Sigmoid colon (tissue), 6 donors: ENCODE measurements at regions not wholly inside any gene's neighbourhood (a gene's known extent, or its start where the extent isn't known, plus 50 kb on each side); places are given as distances from the start of the nearest gene placed in this dataset.
"Not testable (repeated sequence)": the region's sequence is repeated elsewhere in the genome, so short reads cannot be mapped to it uniquely, and the experiment has no call there.

Experiments used
- DNase-seq: peaks from one replicate; pipeline ENCODE4 v3.0.0-alpha.2; 2019
- H3K27ac ChIP-seq, 4 donors: fragments of 200-600 bp; sonication (generic); one replicate each; pipeline ENCODE4 v1.5.1; 2016 to 2019; ENCODE audit warnings: mild to moderate bottlenecking in 1 of 4
- H3K27me3 ChIP-seq, 3 donors: fragments of 200-600 bp; sonication (generic); one replicate each; pipeline ENCODE4 v1.5.1; 2019; ENCODE audit warnings: mild to moderate bottlenecking in 1 of 3
- H3K36me3 ChIP-seq, 4 donors: fragments of 200-600 bp; sonication (generic); one replicate each; pipeline ENCODE4 v1.5.1; 2016 to 2019
- H3K4me1 ChIP-seq, 4 donors: fragments of 200-600 bp; sonication (generic); one replicate each; pipeline ENCODE4 v1.5.1; 2017 to 2019
- H3K4me3 ChIP-seq, 4 donors: fragments of 200-600 bp; sonication (generic); one replicate each; pipeline ENCODE4 v1.5.1; 2017 to 2019; ENCODE audit warnings: mild to moderate bottlenecking in 2 of 4, moderate library complexity in 1 of 4
- H3K9me3 ChIP-seq, 4 donors: fragments of 200-600 bp in 3 of 4; sonication (generic) in 3 of 4; one replicate each; pipeline versions ENCODE4 v1.5.1 to v1.6.1; 2013 to 2019
- CTCF ChIP-seq, 4 experiments: fragments of 450-650 bp in 3 of 4; fragments of 200-600 bp in 1 of 4; IDR thresholded peaks; one replicate each; pipeline ENCODE4 v1.5.1; 2016 to 2019; ENCODE audit warnings: antibody characterized with exemption in 4 of 4, mild to moderate bottlenecking in 3 of 4, moderate library complexity in 2 of 4
- EP300 ChIP-seq, 4 donors: sonication (generic); formaldehyde crosslinking; IDR thresholded peaks; one replicate each; pipeline ENCODE4 v1.6.1; 2017; ENCODE audit warnings: antibody characterized with exemption in 4 of 4
- POLR2A ChIP-seq, 2 donors: fragments of 450-650 bp; IDR thresholded peaks; one replicate each; pipeline ENCODE4 v1.6.1; 2016; ENCODE audit warnings: antibody characterized with exemption in 2 of 2, mild to moderate bottlenecking in 2 of 2, moderate library complexity in 2 of 2
- POLR2AphosphoS5 ChIP-seq, 4 donors: sonication (generic); formaldehyde crosslinking; IDR thresholded peaks; one replicate each; pipeline ENCODE4 v1.6.1; 2017; ENCODE audit warnings: antibody characterized with exemption in 4 of 4
- WGBS, 2 donors: extraction: QIAGEN DNeasy Blood & Tissue Kit; methylation state at CpG; one replicate each; pipeline ENCODE4 v1.1.7; 2013; 5-methylcytosine and 5-hydroxymethylcytosine counted together
- intact Hi-C: fragments of 100-400 bp; cut with DNase I; formaldehyde crosslinking; loops from one replicate; pipeline ENCODE4 v1.15.1; 2023
- donor health status: healthy with polysubstance abuse.
- donor health status: healthy.

GRCh38 chr2:153404792-153405191 is 73.8 kb downstream of the RPRM start:
- DNase-seq: no peak
- intact Hi-C loops: no loop called here
- Histone ChIP-seq H3K9me3 (no peaks in the 10 kb centered on the region), H3K4me1 (no peaks in the 10 kb centered on the region), H3K27me3 (no peaks in the 10 kb centered on the region), H3K36me3 (no peaks in the 10 kb centered on the region), H3K4me3 (no peak overlapping the region), H3K27ac (no peak overlapping the region)
- WGBS, 2 donors: 64 to 80% methylated on average over 1 of the region's 1 CpG
- TF ChIP-seq POLR2A (IDR thresholded peaks at IDR 0.05) (no peak), CTCF (IDR thresholded peaks at IDR 0.05) (no peak)

- Histone ChIP-seq H3K27ac (no peak overlapping the region), H3K4me3 (no peak overlapping the region), H3K36me3 (no peaks in the 10 kb centered on the region), H3K4me1 (no peaks in the 10 kb centered on the region), H3K9me3 (no peaks in the 10 kb centered on the region), H3K27me3 (no peaks in the 10 kb centered on the region)
- intact Hi-C loops: no loop called here
- no peak for DNase-seq
- TF ChIP-seq POLR2A (IDR thresholded peaks at IDR 0.05): no peak
- no peak for TF ChIP-seq EP300 (IDR thresholded peaks at IDR 0.05)
- TF ChIP-seq POLR2AphosphoS5 (IDR thresholded peaks at IDR 0.05): no peak
- no peak for TF ChIP-seq CTCF (IDR thresholded peaks at IDR 0.05)
- 85 to 87% methylated on average over 2 of the region's 2 CpGs for WGBS, 2 donors
These were observed 74.6 kb downstream of the RPRM start for GRCh38 chr2:153403940-153404339.

- WGBS, 2 donors: 70 to 76% methylated on average over 14 of the region's 14 CpGs
- H3K27me3 ChIP-seq, H3K9me3 ChIP-seq, H3K36me3 ChIP-seq, H3K4me1 ChIP-seq, DNase-seq, H3K4me3 ChIP-seq, intact Hi-C loops, H3K27ac ChIP-seq: not testable (repeated sequence)
These were observed 75.2 kb downstream of the RPRM start for GRCh38 chr2:153403352-153403751.

- H3K27ac ChIP-seq: no peak overlapping the region
- no peaks in the 10 kb centered on the region for H3K36me3 ChIP-seq
- TF ChIP-seq CTCF (IDR thresholded peaks at IDR 0.05) (no peak), POLR2A (IDR thresholded peaks at IDR 0.05) (no peak), EP300 (IDR thresholded peaks at IDR 0.05) (no peak), POLR2AphosphoS5 (IDR thresholded peaks at IDR 0.05) (no peak)
- no peak for DNase-seq
- H3K27me3 ChIP-seq: no peaks in the 10 kb centered on the region
- no peak overlapping the region for H3K4me3 ChIP-seq
- H3K4me1 ChIP-seq: no peaks in the 10 kb centered on the region
- peaks cover 0 to 1% (median 0%) of the 10 kb centered on the region in 4 donors for H3K9me3 ChIP-seq
- intact Hi-C loops: no loop called here
- 70 to 72% methylated on average over 5 of the region's 5 CpGs for WGBS, 2 donors
These were observed 83.9 kb downstream of the RPRM start for GRCh38 chr2:153394686-153395085.

- no peak for DNase-seq
- H3K9me3 ChIP-seq: peaks cover 0 to 1% (median 0%) of the 10 kb centered on the region in 4 donors
- no peak overlapping the region for H3K27ac ChIP-seq
- H3K27me3 ChIP-seq: no peaks in the 10 kb centered on the region
- intact Hi-C loops: no loop called here
- H3K4me1 ChIP-seq: no peaks in the 10 kb centered on the region
- TF ChIP-seq POLR2A (IDR thresholded peaks at IDR 0.05) (no peak), EP300 (IDR thresholded peaks at IDR 0.05) (no peak), POLR2AphosphoS5 (IDR thresholded peaks at IDR 0.05) (no peak), CTCF (IDR thresholded peaks at IDR 0.05) (no peak)
- H3K36me3 ChIP-seq: no peaks in the 10 kb centered on the region
- H3K4me3 ChIP-seq: no peak overlapping the region
These were observed 84.3 kb downstream of the RPRM start for GRCh38 chr2:153394247-153394646.
